GM19397 (cell line): ENCODE measurements at regions not wholly inside any gene's neighbourhood (a gene's known extent, or its start where the extent isn't known, plus 50 kb on each side); places are given as distances from the start of the nearest gene placed in this dataset.

Experiments used
- ATAC-seq: cut with Tn5 transposase; IDR thresholded peaks from one replicate; pipeline ENCODE4 v1.9.1; 2021; ENCODE audit warnings: mild to moderate bottlenecking, moderate library complexity; ENCODE audit not compliant: unreplicated experiment

DNA sequence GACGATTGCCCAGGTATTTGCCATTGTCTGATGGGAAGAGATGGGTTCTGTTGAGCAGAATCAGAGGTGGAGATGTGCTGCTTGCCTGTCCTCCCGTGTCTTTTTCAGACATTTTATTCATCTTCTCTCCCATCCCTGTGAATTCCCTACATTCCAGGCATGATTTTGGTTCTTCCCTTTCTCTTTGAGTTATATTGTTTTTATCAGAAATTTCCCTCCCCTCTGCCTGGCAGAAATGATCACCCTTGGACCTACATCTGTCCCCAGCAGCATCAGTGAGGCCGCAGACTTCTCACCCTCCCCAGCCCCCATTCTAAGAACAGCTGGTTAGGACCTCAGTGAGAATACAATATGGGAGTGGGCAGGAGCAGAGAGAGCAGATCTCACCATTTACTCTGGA is 640.2 kb downstream of the CCDC171 start:
- ATAC-seq = no peak

DNA sequence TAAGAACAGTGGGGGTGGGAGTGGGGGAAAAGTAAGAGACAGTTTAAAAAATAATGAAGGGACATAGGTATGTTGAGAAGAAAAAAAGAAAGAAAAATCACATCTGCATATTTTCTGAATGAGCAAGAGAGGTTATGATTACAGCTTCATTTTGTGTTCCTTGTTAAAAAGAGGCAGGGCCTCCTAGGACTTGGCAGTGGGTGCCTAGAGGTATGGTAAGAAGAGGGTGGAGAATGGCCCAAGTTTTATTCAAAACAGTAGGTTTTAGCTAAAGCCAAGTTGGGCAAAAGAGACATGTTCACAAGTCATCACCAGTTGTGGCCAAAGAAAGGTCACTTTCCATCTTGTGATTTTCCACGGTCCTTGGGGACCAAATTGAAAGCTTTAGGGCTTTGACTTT is 643.4 kb downstream of the CCDC171 start:
- ATAC-seq = no peak

DNA sequence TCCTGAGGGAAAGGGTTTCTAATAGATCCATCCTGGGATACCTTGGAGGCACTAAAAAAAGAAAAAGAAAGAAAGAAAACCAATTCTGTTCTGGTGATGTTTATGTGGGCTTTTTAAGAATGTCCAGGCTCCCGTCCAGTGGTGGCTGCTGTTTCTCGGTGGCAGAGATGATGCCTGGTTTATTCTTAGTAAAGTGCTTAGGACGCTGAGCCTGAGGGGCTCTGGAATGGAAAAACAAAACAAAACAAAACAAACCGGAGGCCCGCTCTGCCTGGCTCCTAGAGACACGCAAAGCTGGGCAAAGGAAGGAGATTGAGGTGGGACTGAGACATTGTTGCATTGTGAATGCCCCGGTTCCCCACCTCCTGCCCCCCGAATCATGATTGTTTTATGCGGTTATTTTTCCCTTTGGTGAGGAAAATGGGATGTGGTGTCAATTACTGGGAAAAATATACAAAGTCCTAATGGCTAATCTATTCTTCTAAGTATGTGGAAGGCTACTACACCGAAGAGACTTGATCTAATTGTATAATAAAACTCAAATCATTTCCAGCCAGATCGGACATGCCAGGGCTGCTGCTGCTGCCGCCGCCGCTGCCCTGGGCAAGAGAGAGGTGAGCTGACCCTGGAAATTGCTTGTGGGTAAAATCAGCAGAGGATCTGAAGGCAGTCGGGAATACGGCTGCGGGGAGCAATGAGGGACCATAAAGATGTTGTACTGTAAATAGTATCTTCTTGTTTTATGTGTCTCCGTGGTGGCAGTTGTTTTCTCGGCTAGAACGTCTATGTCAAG is 644.9 kb downstream of the CCDC171 start:
- no peak for ATAC-seq

DNA sequence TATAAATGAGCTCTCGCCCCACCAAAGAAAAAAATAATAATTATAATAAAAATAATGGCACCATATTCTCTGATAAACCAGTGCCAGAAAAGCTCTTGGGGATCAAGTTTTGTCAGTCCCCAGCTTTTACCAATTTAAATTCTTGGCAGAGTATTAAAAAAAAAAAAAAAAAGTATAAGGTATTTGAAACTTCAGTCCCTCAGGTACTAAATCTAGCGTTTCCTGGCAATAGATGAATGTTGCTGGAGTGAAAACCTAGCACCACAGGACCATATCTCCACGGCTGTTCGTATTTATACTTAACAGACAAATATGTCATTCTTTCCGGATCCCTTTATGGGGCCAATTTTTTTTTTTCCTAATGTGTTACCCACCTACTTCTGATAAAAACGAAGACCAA is 646.2 kb downstream of the CCDC171 start:
- no peak for ATAC-seq

DNA sequence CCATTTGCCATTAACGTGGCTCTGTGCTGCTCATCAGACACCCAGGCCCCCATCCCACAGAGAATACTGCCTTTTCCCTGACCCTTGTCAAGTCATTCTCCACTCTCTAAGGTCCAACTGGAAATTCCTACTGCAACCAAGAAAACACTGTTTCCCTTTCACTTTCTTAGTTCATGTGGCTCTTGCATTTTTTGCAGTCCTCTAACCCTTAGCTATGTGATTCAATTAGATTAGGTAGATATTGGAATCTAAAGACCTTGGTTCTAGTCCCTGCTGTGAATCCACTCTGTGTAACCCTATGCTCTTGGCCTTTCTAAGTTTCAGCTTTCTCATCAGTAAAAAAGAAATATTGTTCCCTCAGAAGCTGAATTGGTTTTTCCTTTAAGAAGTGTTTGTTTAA is 649.4 kb downstream of the CCDC171 start:
- ATAC-seq = no peak

DNA sequence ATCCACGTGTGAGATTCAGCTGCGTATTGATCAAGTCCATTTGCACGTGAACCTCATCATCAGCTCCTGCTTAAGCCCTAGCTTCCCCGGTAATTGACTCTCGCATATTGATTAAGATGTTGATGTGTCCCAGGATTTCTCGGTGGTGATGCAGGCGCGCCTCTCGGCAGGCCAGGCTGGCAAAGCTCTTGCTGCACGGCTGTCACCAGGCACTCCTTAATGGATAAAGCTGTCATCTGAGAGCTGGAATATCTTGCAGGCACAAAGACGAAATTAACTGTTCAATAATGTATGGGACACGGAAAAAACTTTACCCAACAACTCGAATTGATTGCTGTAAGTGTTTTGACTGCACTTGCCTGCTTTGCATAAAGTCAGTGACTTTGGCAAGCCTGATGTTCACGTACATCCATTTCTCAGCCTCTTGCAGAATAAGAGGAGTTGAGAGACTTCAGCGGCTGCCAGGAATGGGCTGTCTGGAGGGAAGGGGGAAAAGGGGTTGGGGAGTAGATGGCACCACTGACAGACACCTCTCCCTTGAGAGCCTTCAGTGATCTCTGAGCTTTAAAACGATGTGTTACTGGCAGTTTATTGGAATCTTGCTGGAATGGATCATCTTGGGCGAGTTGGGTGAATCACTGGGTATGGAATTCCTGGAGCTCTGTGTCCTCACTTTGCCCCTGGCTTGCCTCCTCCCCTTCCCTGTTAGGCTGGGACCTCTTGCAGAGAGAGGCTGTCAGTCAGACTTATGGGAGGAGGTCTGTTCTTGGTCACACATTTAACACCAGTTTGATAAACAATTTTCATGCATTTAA is 650.3 kb downstream of the CCDC171 start:
- ATAC-seq = no peak

DNA sequence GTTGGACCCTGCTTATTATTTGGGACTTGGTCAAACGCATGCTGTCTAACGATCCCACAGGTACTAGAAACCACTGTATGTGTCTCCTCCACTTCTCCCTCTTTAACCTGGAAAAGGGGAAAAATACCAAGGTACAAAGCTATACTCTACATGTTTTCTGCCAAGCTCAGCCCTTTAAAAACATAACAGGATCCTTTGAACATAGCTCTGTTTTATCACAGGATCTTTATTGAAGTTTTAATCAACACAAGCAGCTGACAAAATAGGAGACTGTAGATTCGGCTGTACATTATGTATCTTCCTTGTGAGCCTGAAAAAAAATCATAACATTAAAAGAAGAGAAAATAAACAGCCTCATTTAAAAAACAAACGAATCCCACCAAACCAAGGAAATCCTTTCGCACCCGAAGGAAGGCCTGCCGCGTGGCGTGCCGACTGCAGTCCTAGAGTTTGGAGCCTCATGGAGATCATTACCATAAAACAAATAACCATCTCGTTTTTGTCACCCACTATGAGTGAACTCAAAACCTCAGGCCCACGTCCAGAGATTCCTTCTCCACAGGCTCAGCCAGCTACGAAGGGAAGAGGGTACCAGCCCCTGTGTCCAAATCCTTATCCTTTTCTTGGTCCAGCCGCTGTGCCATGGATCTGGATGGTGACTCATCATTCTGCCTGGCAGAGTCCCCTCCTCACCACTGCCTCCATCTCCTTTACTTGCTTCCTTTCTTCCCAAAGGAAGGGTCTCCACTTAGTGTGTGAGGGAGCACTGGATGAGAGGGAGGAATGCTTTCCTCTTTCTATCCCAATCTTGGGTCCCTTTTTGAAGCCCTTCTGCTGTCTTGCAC is 651.1 kb downstream of the CCDC171 start:
- no peak for ATAC-seq

DNA sequence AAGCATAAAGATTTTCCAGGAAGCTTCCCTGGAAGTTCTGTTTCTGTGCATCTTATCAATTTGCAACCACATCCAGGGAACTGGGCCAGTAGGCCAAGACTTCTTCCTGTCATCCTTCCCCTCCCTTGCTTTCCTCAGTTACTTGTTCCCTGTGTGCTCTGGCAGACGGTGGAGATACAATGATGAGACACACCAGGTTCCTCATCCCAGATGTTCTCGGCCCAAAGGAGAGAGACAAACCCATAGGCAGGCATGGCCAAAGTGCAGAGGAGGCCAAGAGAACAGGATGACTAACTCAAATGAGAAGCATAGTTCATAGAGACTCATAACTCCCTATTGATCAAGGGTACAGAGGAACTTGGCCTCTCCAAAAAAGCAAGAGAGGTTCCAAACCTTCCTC is 652.6 kb downstream of the CCDC171 start:
- no peak for ATAC-seq

DNA sequence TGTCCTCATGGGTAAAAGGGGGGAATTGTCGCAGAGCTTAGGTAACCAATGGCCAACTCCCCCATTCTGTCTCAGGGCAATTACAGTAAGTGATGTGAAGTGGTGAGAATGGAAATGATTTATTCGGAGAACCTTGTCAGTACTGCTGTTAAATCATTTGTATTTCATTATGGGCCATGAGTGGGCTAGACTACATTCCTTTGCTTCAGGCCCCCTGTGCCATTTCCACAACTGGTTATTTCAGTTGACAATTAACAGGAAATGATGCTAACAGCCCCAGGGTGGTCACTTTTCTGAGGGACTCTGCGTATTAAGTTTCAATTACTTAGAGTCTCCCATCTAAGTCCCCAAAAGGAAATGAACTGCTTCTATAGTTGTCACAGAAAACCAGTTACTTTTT is 653.7 kb downstream of the CCDC171 start:
- no peak for ATAC-seq

DNA sequence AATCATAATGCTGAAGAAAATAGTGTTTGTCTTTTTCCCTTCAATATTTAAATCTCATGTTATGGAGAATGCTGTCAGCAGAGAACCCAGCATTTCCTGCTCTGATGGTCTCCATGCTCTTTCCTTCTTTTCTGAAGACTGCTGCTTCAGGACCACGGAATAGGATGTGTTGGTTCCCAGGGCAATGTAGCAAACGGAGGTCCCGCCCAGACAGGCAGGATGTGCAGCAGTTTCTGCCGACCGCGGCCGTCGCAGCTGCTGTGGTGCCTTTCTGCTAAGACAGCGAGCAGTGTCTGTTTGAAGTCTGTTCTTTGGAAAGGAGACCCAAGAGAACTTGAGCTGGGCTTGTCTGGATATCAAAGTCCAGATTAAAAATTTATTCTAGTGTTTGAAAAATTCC is 654.3 kb downstream of the CCDC171 start:
- ATAC-seq = no peak

DNA sequence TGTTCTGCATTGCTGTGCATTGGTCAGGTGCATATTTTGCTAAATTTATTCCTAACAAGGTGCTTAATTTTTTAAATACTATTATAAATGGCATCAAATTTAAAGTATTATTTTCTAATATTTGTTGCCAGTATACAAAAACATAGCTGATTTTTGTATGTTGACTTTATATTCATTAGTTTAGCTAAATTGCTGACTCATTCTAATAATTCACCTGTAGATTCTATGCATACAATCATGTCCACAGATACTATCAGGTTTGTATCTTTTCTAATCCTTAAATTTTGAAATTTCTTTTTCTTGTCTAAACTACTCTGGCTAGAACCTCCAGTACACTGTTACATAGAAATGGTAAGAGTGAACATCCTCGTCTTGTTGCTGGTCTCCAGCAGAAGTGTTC is 657.6 kb downstream of the CCDC171 start:
- no peak for ATAC-seq

DNA sequence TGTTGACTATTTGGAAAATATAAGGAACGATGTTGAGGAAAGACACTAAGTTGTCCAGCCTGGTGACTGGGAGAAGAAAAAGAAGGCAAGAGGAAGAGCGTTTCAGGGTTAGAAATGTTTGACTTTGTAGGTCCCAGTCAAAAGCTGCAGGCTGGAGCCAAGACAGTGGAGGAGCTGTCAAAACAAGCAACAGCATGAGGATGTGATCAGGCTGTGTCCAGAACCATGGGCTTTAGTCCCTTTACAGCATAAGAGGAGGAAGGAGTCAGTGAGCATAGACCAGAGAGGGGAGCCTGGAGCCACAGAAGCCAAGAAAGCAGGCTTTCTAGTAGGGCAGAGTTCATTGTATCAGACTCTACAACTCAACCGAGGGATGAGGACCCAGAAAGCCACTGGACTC is 658.5 kb downstream of the BNC2 start:
- ATAC-seq = no peak

DNA sequence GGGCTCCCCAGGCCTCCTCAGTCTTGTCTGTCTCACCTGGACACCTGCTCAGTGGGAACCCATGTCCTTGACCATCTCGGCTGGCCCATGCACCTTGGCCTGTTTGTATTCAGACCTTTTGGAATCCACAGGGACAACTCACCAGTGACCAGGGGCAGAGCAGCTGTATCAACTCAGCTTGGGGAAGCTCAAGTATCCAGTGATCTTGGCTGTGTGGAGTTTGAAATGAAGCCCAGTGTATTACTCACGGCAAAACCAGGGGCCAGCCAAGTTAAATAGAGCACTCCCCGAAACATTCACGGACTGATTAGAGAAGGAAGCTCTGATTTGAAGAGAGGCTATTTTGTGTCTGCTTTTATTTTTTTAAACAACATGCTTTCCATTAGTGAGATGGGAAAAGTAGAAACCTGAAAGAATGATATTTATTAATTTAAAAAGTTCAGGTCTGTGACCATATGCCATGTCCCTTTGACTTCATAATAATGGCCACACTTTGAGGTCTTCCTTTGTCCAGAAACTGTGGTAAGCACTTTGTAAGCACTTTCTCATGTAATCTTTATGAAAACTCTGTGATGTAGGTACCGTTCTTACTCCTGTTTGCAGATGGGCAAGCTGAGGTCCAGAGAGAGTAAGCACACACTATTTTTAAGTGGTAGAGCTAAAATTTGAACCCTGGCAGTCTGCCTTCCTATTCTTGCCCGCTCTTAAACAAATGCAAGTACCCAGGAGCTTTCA is 656.5 kb downstream of the BNC2 start:
- ATAC-seq = no peak

DNA sequence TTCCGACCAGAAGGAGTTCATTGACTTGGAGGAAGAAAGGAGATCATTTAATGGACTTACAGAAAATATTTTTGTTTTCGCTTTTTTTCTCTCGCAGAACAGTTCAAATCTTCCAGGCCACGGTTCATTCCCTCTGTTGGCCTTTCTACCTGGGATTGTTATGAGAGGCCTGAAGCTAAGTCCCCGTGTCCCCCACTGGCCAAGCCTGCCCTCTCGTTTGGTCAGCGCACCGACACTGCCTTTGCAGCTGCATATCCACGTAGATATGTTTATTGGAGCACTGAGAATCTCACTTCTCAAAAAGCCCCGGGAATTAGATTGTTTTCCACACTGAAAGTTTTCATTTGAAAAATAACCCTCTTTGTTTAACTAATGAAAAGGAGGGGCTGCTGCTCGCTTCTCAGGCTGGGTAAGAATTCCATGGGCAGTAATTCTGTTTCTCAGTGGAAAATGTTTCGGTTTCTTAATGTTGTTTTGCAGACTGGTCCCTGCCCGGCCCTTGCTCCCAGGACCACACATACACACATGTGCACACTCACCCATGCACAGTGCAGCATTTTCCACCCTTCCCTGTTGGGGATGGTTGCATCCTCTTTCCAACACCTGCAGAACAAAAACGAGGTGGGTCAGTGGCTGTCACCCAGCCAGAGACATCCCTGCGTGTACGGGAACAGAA is 655.7 kb downstream of the BNC2 start:
- ATAC-seq = no peak

DNA sequence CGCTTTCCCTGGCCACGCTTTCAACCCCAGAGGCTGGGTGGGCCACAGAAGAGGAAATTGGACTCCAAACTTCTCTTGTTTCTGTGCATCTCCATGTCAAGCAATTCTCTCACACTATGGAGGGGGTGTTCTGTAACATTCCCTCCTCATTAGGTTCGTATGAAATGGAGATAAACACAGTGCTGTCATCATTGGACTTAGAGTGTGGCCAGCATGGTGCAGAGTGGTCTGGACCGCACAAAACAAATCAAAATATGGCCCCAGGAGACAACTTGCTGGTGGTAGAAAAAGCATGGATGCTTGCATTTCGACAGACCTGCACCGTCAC is 655.2 kb downstream of the BNC2 start:
- ATAC-seq = no peak

DNA sequence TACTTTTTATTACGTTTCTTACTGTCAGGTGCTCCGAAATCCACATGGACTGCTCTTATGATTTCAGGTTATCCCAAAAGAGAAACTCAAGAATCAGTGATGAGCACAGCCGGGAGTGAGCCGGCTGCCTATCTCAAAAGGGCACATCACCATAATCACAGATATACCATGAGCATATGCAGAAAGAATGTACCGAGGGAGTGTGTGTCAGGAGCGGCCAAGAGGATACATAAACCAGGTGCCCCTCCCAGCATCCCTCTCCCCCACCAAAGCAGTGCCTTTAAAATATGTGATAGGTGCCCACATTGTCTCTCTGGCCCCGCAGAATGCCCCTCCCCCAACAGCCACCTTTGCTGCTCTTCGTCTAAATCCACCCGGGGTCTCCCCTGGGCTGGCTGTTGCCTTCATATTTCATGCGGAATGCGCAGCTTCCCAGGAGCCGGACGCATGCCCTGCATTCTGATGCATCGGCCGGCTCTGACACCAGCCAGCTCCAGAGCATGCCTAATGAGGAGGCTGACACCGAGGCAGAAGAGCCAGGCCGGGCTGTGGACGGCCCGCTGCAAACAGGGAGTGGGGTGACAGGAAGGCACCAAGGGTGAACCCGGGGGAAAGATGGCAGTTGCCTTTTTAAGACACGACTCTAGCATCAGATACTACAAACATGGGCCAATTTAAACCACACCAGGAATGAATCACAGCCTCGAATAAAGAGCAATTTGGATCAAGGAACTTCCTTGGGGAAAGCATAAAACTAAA is 652.3 kb downstream of the BNC2 start:
- no peak for ATAC-seq

DNA sequence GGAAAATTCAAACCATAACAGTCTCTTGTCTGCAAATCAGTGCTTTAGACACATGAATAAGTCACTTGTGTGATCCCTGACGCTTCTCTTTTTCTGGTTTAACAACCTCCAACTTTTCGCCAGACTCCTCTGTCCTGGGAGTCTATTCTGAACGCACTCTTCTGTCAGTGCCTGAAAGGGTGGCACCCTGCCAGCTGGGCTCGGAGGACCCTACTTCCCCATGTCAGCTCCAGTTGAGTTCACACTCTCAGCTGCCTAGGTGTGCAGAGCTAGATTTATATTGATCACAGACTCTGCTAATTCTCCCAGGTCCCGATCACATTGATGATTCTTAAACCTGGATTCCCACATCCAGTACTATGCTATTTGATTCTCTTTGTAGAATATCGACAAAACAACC is 649.1 kb downstream of the BNC2 start:
- ATAC-seq = no peak

DNA sequence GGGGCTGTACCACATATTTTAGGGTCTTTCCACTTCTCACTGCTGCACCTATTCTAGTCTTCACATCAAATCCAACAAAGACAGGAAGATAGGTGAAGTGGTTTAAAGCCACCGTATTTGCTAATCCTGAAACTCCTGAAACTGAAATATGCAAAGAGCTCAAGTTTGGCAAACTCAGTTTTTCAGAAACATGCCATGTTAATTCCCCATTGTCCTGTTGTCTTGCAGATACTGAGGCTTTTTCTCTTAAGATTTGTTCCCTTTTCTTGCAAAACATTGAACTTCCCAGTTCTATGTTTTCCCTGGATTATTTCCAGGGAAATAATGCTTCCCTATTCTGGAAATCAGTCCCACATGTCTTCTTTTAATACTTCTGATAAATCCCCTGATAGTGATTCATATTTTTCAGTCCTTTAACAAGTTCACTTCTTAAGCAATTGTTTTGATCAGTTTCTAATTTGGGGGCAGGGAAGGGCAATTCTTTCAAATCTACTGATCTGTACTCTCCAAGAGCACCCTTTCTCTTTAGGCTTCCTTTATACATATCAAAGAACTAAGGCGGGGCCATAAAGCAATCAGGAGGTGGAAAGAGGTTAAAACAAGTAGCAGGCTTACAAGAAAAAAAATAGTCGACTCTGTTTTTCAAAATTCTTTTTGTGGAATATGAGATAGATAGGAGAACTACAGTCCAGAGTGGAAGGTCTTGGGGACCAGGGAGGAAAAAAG is 648.5 kb downstream of the BNC2 start:
- no peak for ATAC-seq
